ENCODE measurements at regions not wholly inside any gene's neighbourhood (a gene's known extent, or its start where the extent isn't known, plus 50 kb on each side); places are given as distances from the start of the nearest gene placed in this dataset.
"Not testable (repeated sequence)": the region's sequence is repeated elsewhere in the genome, so short reads cannot be mapped to it uniquely, and the experiment has no call there.

GRCh38 chr2:89026296-89026695, 334.8 kb downstream of the RPIA start:
- DNase-seq: not testable (repeated sequence)

- DNase-seq: not testable (repeated sequence)
Measured at GRCh38 chr2:89027115-89027514, 335.6 kb downstream of the RPIA start.

DNA sequence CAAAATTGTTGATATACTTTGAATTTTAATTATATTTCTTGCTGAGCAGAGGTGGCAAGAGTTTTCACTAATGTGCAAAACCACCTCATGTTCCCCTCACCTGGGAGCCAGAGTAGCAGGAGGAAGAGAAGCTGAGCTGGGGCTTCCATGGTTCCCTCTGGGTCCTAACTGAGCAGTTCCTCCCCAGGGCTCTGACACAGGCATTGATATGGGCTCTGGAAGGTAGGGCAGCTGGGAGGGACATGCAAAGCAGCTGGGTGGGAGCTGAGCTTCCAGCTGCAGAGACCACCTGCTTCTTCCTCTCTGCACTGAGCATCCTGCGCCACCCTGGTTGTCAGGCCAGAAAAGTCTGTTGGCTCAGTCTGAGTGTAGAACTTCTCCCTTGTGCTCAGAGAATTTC, 336.1 kb downstream of the RPIA start:
- not testable (repeated sequence) for DNase-seq

- not testable (repeated sequence) for DNase-seq
Measured at GRCh38 chr2:89029257-89029656, 337.8 kb downstream of the RPIA start.

DNA sequence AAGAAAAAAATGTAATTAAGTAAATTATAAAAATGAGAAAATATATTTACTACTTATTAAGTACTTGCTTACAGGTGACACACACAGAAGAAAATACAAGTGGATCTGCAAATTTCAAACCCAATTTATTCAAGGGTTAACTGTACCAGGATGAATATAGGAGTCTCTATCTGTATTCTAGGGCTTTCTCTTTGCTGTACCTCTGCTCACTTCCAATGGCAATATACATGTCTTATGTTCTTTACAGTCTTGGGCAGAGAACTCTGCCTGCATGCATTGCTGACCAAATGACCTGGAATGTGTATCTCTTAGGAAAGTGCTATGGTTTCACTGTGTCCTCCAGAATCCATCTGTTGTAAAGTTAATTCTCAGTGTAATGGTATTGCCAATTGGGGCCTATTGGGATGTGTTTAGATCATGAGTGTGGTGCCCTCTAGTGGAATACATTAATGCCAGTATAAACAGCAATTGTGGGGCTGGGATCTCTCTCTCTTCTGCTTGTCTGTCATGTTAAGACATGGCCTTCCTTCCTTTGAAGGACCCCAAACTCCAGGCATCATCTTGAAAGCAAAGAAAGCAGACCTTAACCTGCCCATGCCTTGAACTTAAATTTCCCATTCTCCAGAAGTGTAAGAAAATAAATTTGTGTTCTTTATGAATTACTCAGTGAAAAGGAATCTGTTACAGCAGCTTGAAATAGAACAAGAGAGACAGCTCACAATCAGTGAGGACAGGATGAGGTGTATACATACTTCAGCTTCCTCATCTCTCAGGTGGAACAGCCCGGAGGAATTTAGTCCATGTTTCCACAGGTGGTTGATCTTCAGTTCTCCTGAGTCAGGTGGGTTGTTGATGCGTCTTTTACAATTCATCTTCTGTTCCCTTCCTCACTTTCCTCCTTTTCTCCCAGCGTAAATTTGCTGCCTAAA, 356.9 kb downstream of the RPIA start:
- peak; percentile 64 for DNase-seq

GRCh38 chr2:89058616-89059015, 367.1 kb downstream of the RPIA start:
- not testable (repeated sequence) for DNase-seq

- DNase-seq: not testable (repeated sequence)
Measured at GRCh38 chr2:89061174-89061573, 369.7 kb downstream of the RPIA start.

- DNase-seq: not testable (repeated sequence)
Measured at GRCh38 chr2:89076771-89077170, 385.3 kb downstream of the RPIA start.

- not testable (repeated sequence) for DNase-seq
Measured at GRCh38 chr2:89092911-89093310, 401.4 kb downstream of the RPIA start.

GRCh38 chr2:89095060-89095459, 403.6 kb downstream of the RPIA start:
- DNase-seq: not testable (repeated sequence)

GRCh38 chr2:89102587-89102986, 411.1 kb downstream of the RPIA start:
- not testable (repeated sequence) for DNase-seq

- DNase-seq: not testable (repeated sequence)
Measured at GRCh38 chr2:89106369-89107019, 415.0 kb downstream of the RPIA start.

DNA sequence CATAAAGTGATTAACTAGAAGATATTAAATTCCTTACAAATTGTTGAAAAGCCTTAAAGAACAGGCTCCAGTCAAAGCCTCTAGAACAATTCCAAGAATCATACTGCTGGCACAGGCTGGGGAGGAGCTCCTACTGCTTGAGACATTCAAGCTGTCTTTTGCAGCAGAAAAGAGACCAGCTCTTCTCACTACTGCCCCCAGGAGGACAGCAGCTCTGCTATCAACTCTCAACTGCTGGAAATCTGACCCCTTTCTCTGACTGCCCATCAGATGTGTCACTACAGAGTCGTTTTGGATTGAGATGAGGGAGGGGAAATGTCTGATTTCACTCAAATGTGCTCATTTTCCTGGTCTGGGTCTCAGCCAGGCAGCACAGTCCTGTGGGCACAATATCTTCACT, 421.0 kb downstream of the RPIA start:
- peak; percentile 15 for DNase-seq

GRCh38 chr2:89113286-89113685, 421.8 kb downstream of the RPIA start:
- DNase-seq: not testable (repeated sequence)

GRCh38 chr2:89129440-89129839, 438.0 kb downstream of the RPIA start:
- not testable (repeated sequence) for DNase-seq

- not testable (repeated sequence) for DNase-seq
Measured at GRCh38 chr2:89130665-89131308, 439.3 kb downstream of the RPIA start.

DNA sequence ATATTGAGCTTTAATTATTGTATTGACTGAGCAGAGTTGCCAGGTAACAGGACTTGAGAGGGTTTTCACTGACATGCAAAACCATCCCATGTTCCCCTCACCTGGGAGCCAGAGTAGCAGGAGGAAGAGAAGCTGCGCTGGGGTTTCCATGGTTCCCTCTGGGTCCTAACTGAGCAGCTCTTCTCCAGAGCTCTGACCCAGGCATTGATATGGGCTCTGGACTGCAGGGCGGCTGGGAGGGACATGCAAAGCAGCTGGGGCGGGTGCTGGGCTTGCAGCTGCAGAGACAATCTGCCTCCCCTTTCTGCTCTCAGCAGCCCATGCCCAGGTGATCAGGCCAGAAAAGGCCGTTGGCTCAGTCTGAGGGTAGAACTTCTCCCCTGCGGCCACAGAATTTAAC, 451.5 kb downstream of the RPIA start:
- not testable (repeated sequence) for DNase-seq

GRCh38 chr2:89145342-89145741, 453.9 kb downstream of the RPIA start:
- not testable (repeated sequence) for DNase-seq

- DNase-seq: not testable (repeated sequence)
Measured at GRCh38 chr2:89148256-89148655, 456.8 kb downstream of the RPIA start.

GRCh38 chr2:89151699-89152098, 460.2 kb downstream of the RPIA start:
- not testable (repeated sequence) for DNase-seq

- not testable (repeated sequence) for DNase-seq
Measured at GRCh38 chr2:89152501-89152900, 461.0 kb downstream of the RPIA start.

DNA sequence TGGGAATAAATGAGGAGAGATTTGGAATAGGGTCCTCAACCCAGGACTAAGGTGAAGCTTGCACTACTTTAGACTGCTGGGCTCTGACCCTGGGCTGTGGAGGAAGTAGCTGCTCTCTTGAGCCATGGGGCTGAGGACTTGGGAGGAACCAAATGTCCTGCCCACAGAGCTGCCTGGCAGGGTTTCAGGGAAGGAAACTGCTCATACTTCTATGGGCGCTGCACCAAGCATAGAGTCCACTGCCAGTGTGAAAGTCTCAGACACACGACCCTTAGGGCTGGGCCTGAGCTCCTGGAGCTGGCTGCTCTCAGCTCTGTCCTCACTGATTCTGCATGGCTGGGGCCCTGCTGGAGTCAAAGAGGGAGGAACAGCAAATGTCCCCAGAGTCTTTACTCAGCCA, 461.7 kb downstream of the RPIA start:
- not testable (repeated sequence) for DNase-seq

GRCh38 chr2:89154247-89154682, 462.8 kb downstream of the RPIA start:
- DNase-seq: peak; percentile 7
